ENCODE measurements at regions not wholly inside any gene's neighbourhood (a gene's known extent, or its start where the extent isn't known, plus 50 kb on each side); places are given as distances from the start of the nearest gene placed in this dataset.

GRCh38 chr2:16581241-16581640 is 84.4 kb downstream of the CYRIA start:
- no peak overlapping the region for H3K27ac ChIP-seq (ENCODE audit: low read depth, low read length, poor library complexity, severe bottlenecking)
- no peaks in the 10 kb centered on the region for H3K9me3 ChIP-seq (ENCODE audit: low read length)
- H3K9ac ChIP-seq (ENCODE audit: low read length): no peak overlapping the region

GRCh38 chr2:16578081-16578480 is 87.6 kb downstream of the CYRIA start:
- H3K4me1 ChIP-seq (ENCODE audit: insufficient read depth, low read length, severe bottlenecking): no peaks in the 10 kb centered on the region
- no peaks in the 10 kb centered on the region for H3K9me3 ChIP-seq (ENCODE audit: low read length)
- H3K4me3 ChIP-seq (ENCODE audit: low read depth, low read length, poor library complexity, severe bottlenecking): no peak overlapping the region
- H3K9me2 ChIP-seq (ENCODE audit: low read depth, low read length): no peaks in the 10 kb centered on the region
- no peak overlapping the region for H3K4me2 ChIP-seq (ENCODE audit: low read length)
- H2AFZ ChIP-seq (ENCODE audit: low read length): no peak overlapping the region
- peaks cover 2% of the 10 kb centered on the region; the same call in 1 of the 2 replicates for H3K36me3 ChIP-seq (ENCODE audit: insufficient read depth, low read length)
- no peaks in the 10 kb centered on the region for H3K79me2 ChIP-seq (ENCODE audit: insufficient read depth, low read length)
- no peak overlapping the region for H3K9ac ChIP-seq (ENCODE audit: low read length)
- H3K27me3 ChIP-seq (ENCODE audit: insufficient read depth, low read length): no peaks in the 10 kb centered on the region
- no peaks in the 10 kb centered on the region for H4K20me1 ChIP-seq (ENCODE audit: insufficient read depth, low read length)
- TF ChIP-seq CTCF (IDR thresholded peaks at IDR 0.05; ENCODE audit: low read length): no peak
- no peak for TF ChIP-seq EZH2 (IDR thresholded peaks at IDR 0.05; ENCODE audit: borderline replicate concordance, low read length)
- no peak overlapping the region for H3K27ac ChIP-seq (ENCODE audit: low read depth, low read length, poor library complexity, severe bottlenecking)
- no peaks in the 10 kb centered on the region for H3F3A ChIP-seq (ENCODE audit: insufficient read depth, low read length)

More at GRCh38 chr2:16581241-16581640, 84.4 kb downstream of the CYRIA start:
- Histone ChIP-seq H3K4me3 (ENCODE audit: low read depth, low read length, poor library complexity, severe bottlenecking) (no peak overlapping the region), H2AFZ (ENCODE audit: low read length) (no peak overlapping the region), H3K9me2 (ENCODE audit: low read depth, low read length) (no peaks in the 10 kb centered on the region), H3F3A (ENCODE audit: insufficient read depth, low read length) (no peaks in the 10 kb centered on the region), H3K27me3 (ENCODE audit: insufficient read depth, low read length) (no peaks in the 10 kb centered on the region), H3K4me1 (ENCODE audit: insufficient read depth, low read length, severe bottlenecking) (no peaks in the 10 kb centered on the region), H3K36me3 (ENCODE audit: insufficient read depth, low read length) (peaks cover 5% of the 10 kb centered on the region), H3K4me2 (ENCODE audit: low read length) (no peak overlapping the region), H3K79me2 (ENCODE audit: insufficient read depth, low read length) (no peaks in the 10 kb centered on the region), H4K20me1 (ENCODE audit: insufficient read depth, low read length) (no peaks in the 10 kb centered on the region)
- TF ChIP-seq EZH2 (IDR thresholded peaks at IDR 0.05; ENCODE audit: borderline replicate concordance, low read length): no peak
- TF ChIP-seq CTCF (IDR thresholded peaks at IDR 0.05; ENCODE audit: low read length): no peak

- H3K4me2 ChIP-seq (ENCODE audit: low read length): no peak overlapping the region
- no peak for TF ChIP-seq EZH2 (IDR thresholded peaks at IDR 0.05; ENCODE audit: borderline replicate concordance, low read length)
- TF ChIP-seq CTCF (IDR thresholded peaks at IDR 0.05; ENCODE audit: low read length): no peak
- no peak overlapping the region for H3K27ac ChIP-seq (ENCODE audit: low read depth, low read length, poor library complexity, severe bottlenecking)
- no peaks in the 10 kb centered on the region for H3F3A ChIP-seq (ENCODE audit: insufficient read depth, low read length)
- no peaks in the 10 kb centered on the region for H3K27me3 ChIP-seq (ENCODE audit: insufficient read depth, low read length)
- no peak overlapping the region for H3K4me3 ChIP-seq (ENCODE audit: low read depth, low read length, poor library complexity, severe bottlenecking)
- H3K9ac ChIP-seq (ENCODE audit: low read length): no peak overlapping the region
- no peak overlapping the region for H2AFZ ChIP-seq (ENCODE audit: low read length)
- no peaks in the 10 kb centered on the region for H4K20me1 ChIP-seq (ENCODE audit: insufficient read depth, low read length)
- H3K9me2 ChIP-seq (ENCODE audit: low read depth, low read length): no peaks in the 10 kb centered on the region
- no peaks in the 10 kb centered on the region for H3K4me1 ChIP-seq (ENCODE audit: insufficient read depth, low read length, severe bottlenecking)
- H3K36me3 ChIP-seq (ENCODE audit: insufficient read depth, low read length): no peaks in the 10 kb centered on the region
- no peaks in the 10 kb centered on the region for H3K79me2 ChIP-seq (ENCODE audit: insufficient read depth, low read length)
- no peaks in the 10 kb centered on the region for H3K9me3 ChIP-seq (ENCODE audit: low read length)
Observed at GRCh38 chr2:16570516-16570915, 95.1 kb downstream of the CYRIA start.
